Esophagus muscularis mucosa (tissue), 4 donors: ENCODE measurements at regions not wholly inside any gene's neighbourhood (a gene's known extent, or its start where the extent isn't known, plus 50 kb on each side); places are given as distances from the start of the nearest gene placed in this dataset.

ENCODE experiments used
- DNase-seq: peaks from one replicate; pipeline ENCODE4 v3.0.0-alpha.2; 2017; ENCODE audit errors: extremely low spot score
- H3K27ac ChIP-seq, 4 donors: fragments of 200-600 bp; sonication (generic); replicated peaks in 1 of 4; 1 replicate in 3 of 4; 2 replicates in 1 of 4; pipeline ENCODE4 v1.5.1; 2016 to 2019; ENCODE audit warnings: mild to moderate bottlenecking in 1 of 4
- H3K27me3 ChIP-seq, 4 donors: fragments of 200-600 bp; sonication (generic); one replicate each; pipeline versions ENCODE4 v1.5.1 to v1.6.0; 2016 to 2019
- H3K36me3 ChIP-seq, 4 donors: fragments of 200-600 bp; sonication (generic); one replicate each; pipeline ENCODE4 v1.5.1; 2016 to 2019
- H3K4me1 ChIP-seq, 4 donors: fragments of 200-600 bp; sonication (generic); one replicate each; pipeline ENCODE4 v1.5.1; 2016 to 2019
- H3K4me3 ChIP-seq, 4 donors: fragments of 200-600 bp; sonication (generic); 1 replicate in 2 of 4; 2 replicates in 2 of 4; pipeline ENCODE4 v1.5.1; 2016 to 2019; ENCODE audit warnings: mild to moderate bottlenecking in 4 of 4, moderate library complexity in 1 of 4
- H3K9me3 ChIP-seq, 4 donors: fragments of 200-600 bp; sonication (generic); 1 replicate in 3 of 4; 2 replicates in 1 of 4; pipeline ENCODE4 v1.5.1; 2016 to 2019
- EP300 ChIP-seq: sonication (generic); formaldehyde crosslinking; IDR thresholded peaks from one replicate; pipeline ENCODE4 v1.6.1; 2017; ENCODE audit warnings: antibody characterized with exemption
- POLR2A ChIP-seq: fragments of 450-650 bp; IDR thresholded peaks from one replicate; pipeline ENCODE4 v1.6.1; 2017; ENCODE audit warnings: antibody characterized with exemption, moderate library complexity, mild to moderate bottlenecking, low read depth
- POLR2AphosphoS5 ChIP-seq, 2 donors: sonication (generic); formaldehyde crosslinking; IDR thresholded peaks; one replicate each; pipeline ENCODE4 v1.6.1; 2017; ENCODE audit warnings: antibody characterized with exemption in 2 of 2
- WGBS: methylation state at CpG from one replicate; pipeline ENCODE4 v1.1.5; 2018; 5-methylcytosine and 5-hydroxymethylcytosine counted together
- intact Hi-C: fragments of 100-400 bp; cut with DNase I; formaldehyde crosslinking; loops from one replicate; pipeline ENCODE4 v1.15.1; 2023
- TF ChIP-seq, protein P1 (sequence below), 3 experiments: fragments of 200-600 bp in 2 of 3; fragments of 450-650 bp in 1 of 3; sonication (generic) in 2 of 3; IDR thresholded peaks; one replicate each; pipeline ENCODE4 v1.5.1; 2017 to 2019; ENCODE audit warnings: antibody characterized with exemption in 3 of 3, mild to moderate bottlenecking in 2 of 3, moderate library complexity in 1 of 3

DNA sequence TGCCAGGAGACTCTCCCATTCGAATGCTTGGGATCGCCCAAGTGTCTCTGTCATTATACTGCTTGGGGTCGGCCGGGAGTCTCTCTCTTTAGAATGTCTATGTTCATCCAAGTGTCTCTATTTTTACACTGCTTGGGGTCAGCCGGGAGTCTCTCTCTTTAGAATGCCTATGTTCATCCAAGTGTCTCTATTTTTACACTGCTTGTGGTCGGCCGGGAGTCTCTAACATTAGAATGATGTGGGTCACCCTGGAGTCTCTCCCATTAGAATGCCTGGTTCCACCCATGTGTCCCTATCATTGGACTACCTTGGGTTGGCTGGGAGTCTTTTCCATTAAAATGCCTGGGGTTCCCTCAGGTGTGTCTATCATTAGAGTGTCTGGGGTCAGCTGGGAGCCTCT lies 2230.4 kb downstream of the TP53TG3F start:
- Histone ChIP-seq H3K36me3 (no peaks in the 10 kb centered on the region), H3K27me3 (no peaks in the 10 kb centered on the region), H3K9me3 (peaks cover 0 to 71% (median 35%) of the 10 kb centered on the region in 4 donors), H3K27ac (no peak overlapping the region), H3K4me3 (no peak overlapping the region), H3K4me1 (no peaks in the 10 kb centered on the region)
- no peak for DNase-seq
- intact Hi-C loops, result no loop called here
- TF ChIP-seq, protein P1, sequence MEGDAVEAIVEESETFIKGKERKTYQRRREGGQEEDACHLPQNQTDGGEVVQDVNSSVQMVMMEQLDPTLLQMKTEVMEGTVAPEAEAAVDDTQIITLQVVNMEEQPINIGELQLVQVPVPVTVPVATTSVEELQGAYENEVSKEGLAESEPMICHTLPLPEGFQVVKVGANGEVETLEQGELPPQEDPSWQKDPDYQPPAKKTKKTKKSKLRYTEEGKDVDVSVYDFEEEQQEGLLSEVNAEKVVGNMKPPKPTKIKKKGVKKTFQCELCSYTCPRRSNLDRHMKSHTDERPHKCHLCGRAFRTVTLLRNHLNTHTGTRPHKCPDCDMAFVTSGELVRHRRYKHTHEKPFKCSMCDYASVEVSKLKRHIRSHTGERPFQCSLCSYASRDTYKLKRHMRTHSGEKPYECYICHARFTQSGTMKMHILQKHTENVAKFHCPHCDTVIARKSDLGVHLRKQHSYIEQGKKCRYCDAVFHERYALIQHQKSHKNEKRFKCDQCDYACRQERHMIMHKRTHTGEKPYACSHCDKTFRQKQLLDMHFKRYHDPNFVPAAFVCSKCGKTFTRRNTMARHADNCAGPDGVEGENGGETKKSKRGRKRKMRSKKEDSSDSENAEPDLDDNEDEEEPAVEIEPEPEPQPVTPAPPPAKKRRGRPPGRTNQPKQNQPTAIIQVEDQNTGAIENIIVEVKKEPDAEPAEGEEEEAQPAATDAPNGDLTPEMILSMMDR (IDR thresholded peaks at IDR 0.05), result no peak
- TF ChIP-seq EP300 (no peak), POLR2A (no peak), POLR2AphosphoS5 (IDR thresholded peaks at IDR 0.05) (no peak)
- WGBS, result 76% methylated on average over 7 of the region's 7 CpGs

DNA sequence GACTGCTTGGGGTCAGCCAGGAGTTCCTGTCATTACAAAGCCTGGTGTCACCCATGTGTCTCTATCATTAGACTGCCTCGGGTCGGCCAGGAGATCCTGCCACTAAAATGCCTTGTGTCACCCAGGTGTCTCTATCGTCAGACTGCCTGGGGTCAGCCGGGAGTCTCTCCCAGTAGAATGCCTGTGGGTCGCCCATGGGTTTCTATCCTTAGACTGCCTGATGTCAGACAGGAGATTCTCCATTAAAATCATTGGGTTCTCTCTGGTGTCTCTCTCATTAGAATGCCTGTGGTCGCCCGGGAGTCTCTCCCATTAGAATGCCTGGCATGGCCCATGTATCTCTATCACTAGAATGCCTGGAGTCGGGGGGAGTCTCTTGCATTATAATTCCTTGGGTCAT lies 2231.0 kb downstream of the TP53TG3F start:
- intact Hi-C loops, result no loop called here

DNA sequence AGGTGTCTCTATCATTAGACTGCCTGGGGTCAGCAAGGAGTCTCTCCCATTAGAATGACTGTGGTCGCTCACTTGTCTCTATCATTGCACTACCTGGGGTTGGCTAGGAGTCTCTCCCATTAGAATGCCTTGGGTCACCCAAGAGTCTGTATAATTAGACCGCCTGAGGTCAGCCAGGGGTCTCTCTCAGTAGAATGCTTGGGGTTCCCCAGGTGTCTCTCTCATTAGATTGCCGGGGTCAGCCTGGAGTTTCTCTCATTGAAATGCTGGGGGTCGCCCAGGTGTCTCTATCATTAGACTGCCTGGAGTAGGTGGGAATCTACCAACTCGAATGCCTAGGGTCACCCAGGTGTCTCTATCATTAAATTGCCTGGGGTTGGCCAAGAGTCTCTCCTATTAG lies 2231.6 kb downstream of the TP53TG3F start:
- TF ChIP-seq, protein P1 (IDR thresholded peaks at IDR 0.05), result no peak
- TF ChIP-seq POLR2AphosphoS5 (IDR thresholded peaks at IDR 0.05) (no peak), EP300 (no peak), POLR2A (no peak)
- intact Hi-C loops, result no loop called here
- Histone ChIP-seq H3K4me3 (no peak overlapping the region), H3K36me3 (no peaks in the 10 kb centered on the region), H3K27me3 (no peaks in the 10 kb centered on the region), H3K9me3 (peaks cover 0 to 83% (median 46%) of the 10 kb centered on the region in 4 donors), H3K4me1 (no peaks in the 10 kb centered on the region), H3K27ac (no peak overlapping the region)
- DNase-seq, result no peak
- 46% methylated on average over 5 of the region's 5 CpGs for WGBS

More for the DNA sequence above, 2231.0 kb downstream of the TP53TG3F start:
- Histone ChIP-seq H3K36me3 (no peaks in the 10 kb centered on the region), H3K9me3 (peaks cover 0 to 77% (median 42%) of the 10 kb centered on the region in 4 donors), H3K4me3 (no peak overlapping the region), H3K27ac (no peak overlapping the region), H3K27me3 (no peaks in the 10 kb centered on the region), H3K4me1 (no peaks in the 10 kb centered on the region)
- no peak for DNase-seq
- WGBS, result 61% methylated on average over 8 of the region's 8 CpGs
- TF ChIP-seq EP300, result no peak
- TF ChIP-seq, protein P1 (IDR thresholded peaks at IDR 0.05), result no peak
- TF ChIP-seq POLR2A, result no peak
- no peak for TF ChIP-seq POLR2AphosphoS5 (IDR thresholded peaks at IDR 0.05)

DNA sequence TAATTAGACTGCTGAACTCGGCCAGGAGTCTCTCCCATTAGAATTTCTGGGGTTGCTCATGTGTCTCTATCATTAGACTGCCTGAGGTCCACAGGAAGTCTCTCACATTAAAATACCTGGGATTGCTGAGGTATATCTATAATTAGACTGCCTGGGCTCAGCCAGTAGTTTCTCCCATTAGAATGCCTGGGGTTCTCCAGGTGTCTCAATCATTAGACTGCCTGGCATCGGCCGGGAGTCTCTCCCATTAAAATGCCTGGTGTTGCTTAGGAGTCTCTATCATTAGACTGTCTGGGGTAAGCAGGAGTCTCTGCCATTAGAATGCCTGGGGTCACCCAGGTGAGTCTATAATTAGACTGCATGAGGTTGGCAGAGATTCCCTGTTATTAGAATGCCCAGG lies 2233.4 kb downstream of the TP53TG3F start:
- WGBS, result 74% methylated on average over 3 of the region's 3 CpGs
- intact Hi-C loops, result no loop called here

More for the DNA sequence above, 2233.4 kb downstream of the TP53TG3F start:
- no peaks in the 10 kb centered on the region for H3K27me3 ChIP-seq
- H3K4me1 ChIP-seq, result no peaks in the 10 kb centered on the region
- peaks cover 0 to 86% (median 47%) of the 10 kb centered on the region in 4 donors for H3K9me3 ChIP-seq
- TF ChIP-seq, protein P1 (IDR thresholded peaks at IDR 0.05), result no peak
- TF ChIP-seq EP300, result no peak
- no peak for TF ChIP-seq POLR2AphosphoS5 (IDR thresholded peaks at IDR 0.05)
- TF ChIP-seq POLR2A, result no peak
- DNase-seq, result no peak
- no peak overlapping the region for H3K4me3 ChIP-seq
- H3K27ac ChIP-seq, result no peak overlapping the region
- H3K36me3 ChIP-seq, result no peaks in the 10 kb centered on the region
